ENCODE measurements at regions not wholly inside any gene's neighbourhood (a gene's known extent, or its start where the extent isn't known, plus 50 kb on each side); places are given as distances from the start of the nearest gene placed in this dataset.

DNA sequence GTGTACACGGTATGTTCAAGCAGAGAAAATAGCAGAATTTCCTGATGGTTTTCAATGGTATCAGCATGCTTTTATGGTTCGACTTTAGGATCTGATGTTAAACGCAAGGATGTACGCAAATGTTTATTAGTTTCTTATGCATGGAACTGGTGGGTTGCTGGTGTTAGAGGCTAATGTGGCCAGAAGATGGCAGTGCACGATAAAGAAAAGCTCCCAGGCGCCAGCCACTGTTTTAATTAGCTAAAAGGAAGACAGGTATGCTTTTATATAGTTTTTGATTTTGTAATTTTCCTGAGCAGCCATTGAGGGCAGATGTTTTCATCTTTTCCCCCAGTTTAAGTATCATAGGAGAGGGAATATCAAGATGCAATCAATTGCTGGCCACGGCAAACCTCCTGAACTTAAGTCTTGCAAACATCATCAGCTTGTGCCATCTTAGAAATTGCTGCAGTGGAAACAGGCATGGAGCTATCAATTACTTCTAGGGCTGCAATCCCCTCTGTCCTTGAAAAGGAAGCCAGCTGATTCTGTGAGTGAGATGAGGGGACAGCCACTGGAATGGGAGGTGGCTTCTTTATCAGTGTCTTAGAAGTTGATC is 648.5 kb upstream of the RBFOX1 start:
- no peak overlapping the region for H3K27ac ChIP-seq (ENCODE audit: low read depth in 2 of 2, low read length in 1 of 2)
- no peaks in the 10 kb centered on the region for H3K27me3 ChIP-seq (ENCODE audit: control insufficient read depth in 1 of 2, insufficient read depth in 2 of 2, low read length in 2 of 2)
- H3K36me3 ChIP-seq (ENCODE audit: control insufficient read depth in 2 of 2, insufficient read depth in 2 of 2, low read length in 1 of 2), result no peaks in the 10 kb centered on the region
- no peaks in the 10 kb centered on the region for H3K4me1 ChIP-seq (ENCODE audit: control insufficient read depth in 2 of 2, insufficient read depth in 2 of 2, low read length in 1 of 2)
- 13 to 14% methylated on average over 7 of the region's 7 CpGs for whole genome bisulfite sequencing, 2 donors
- no peak overlapping the region for H3K4me3 ChIP-seq (ENCODE audit: low read depth in 1 of 2, low read length in 2 of 2)
- peaks cover 0 to 2% of the 10 kb centered on the region in 2 donors for H3K9me3 ChIP-seq (ENCODE audit: control insufficient read depth in 2 of 2, insufficient read depth in 1 of 2, low read depth in 1 of 2, low read length in 1 of 2)

- Histone ChIP-seq H3K27ac (ENCODE audit: low read depth in 2 of 2, low read length in 1 of 2) (no peak overlapping the region), H3K9me3 (ENCODE audit: control insufficient read depth in 2 of 2, insufficient read depth in 1 of 2, low read depth in 1 of 2, low read length in 1 of 2) (no peaks in the 10 kb centered on the region), H3K27me3 (ENCODE audit: control insufficient read depth in 1 of 2, insufficient read depth in 2 of 2, low read length in 2 of 2) (no peaks in the 10 kb centered on the region), H3K4me3 (ENCODE audit: low read depth in 1 of 2, low read length in 2 of 2) (no peak overlapping the region), H3K36me3 (ENCODE audit: control insufficient read depth in 2 of 2, insufficient read depth in 2 of 2, low read length in 1 of 2) (no peaks in the 10 kb centered on the region), H3K4me1 (ENCODE audit: control insufficient read depth in 2 of 2, insufficient read depth in 2 of 2, low read length in 1 of 2) (no peaks in the 10 kb centered on the region)
- 51 to 54% methylated on average over 19 of the region's 19 CpGs for WGBS, 2 donors
Observed at GRCh38 chr16:6682142-6682811, 650.4 kb upstream of the RBFOX1 start.

- Histone ChIP-seq H3K9me3 (ENCODE audit: control insufficient read depth in 2 of 2, insufficient read depth in 1 of 2, low read depth in 1 of 2, low read length in 1 of 2) (no peaks in the 10 kb centered on the region), H3K27ac (ENCODE audit: low read depth in 2 of 2, low read length in 1 of 2) (no peak overlapping the region), H3K4me1 (ENCODE audit: control insufficient read depth in 2 of 2, insufficient read depth in 2 of 2, low read length in 1 of 2) (no peaks in the 10 kb centered on the region), H3K27me3 (ENCODE audit: control insufficient read depth in 1 of 2, insufficient read depth in 2 of 2, low read length in 2 of 2) (no peaks in the 10 kb centered on the region), H3K4me3 (ENCODE audit: low read depth in 1 of 2, low read length in 2 of 2) (no peak overlapping the region), H3K36me3 (ENCODE audit: control insufficient read depth in 2 of 2, insufficient read depth in 2 of 2, low read length in 1 of 2) (no peaks in the 10 kb centered on the region)
- 53 to 66% methylated on average over 3 of the region's 3 CpGs for WGBS, 2 donors
Observed at GRCh38 chr16:6678586-6678985, 654.1 kb upstream of the RBFOX1 start.

DNA sequence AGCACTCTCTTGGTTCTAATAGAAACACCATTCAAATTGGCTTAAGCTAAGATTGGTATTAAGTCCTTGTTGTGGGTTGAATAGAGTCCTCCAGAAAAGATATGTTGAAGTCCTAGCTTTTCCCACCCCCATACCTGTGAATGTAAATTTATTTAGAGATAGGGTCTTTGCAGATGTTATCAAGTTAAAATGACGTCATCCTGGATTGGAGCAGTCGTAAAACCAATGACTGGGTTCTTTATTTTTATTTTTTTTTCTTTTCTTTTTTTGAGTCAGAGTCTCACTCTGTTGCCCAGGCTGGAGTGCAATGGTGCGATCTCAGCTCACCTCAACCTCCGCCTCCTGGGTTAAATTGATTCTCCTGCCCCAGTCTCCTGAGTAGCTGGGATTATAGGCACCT is 658.6 kb upstream of the RBFOX1 start:
- WGBS, 2 donors, result 85 to 88% methylated on average over 4 of the region's 4 CpGs
- Histone ChIP-seq H3K27ac (ENCODE audit: low read depth in 2 of 2, low read length in 1 of 2) (no peak overlapping the region), H3K4me1 (ENCODE audit: control insufficient read depth in 2 of 2, insufficient read depth in 2 of 2, low read length in 1 of 2) (no peaks in the 10 kb centered on the region), H3K27me3 (ENCODE audit: control insufficient read depth in 1 of 2, insufficient read depth in 2 of 2, low read length in 2 of 2) (no peaks in the 10 kb centered on the region), H3K36me3 (ENCODE audit: control insufficient read depth in 2 of 2, insufficient read depth in 2 of 2, low read length in 1 of 2) (no peaks in the 10 kb centered on the region), H3K4me3 (ENCODE audit: low read depth in 1 of 2, low read length in 2 of 2) (no peak overlapping the region), H3K9me3 (ENCODE audit: control insufficient read depth in 2 of 2, insufficient read depth in 1 of 2, low read depth in 1 of 2, low read length in 1 of 2) (no peaks in the 10 kb centered on the region)

GRCh38 chr16:6672507-6672906 is 660.1 kb upstream of the RBFOX1 start:
- no peaks in the 10 kb centered on the region for H3K36me3 ChIP-seq (ENCODE audit: control insufficient read depth in 2 of 2, insufficient read depth in 2 of 2, low read length in 1 of 2)
- H3K27ac ChIP-seq (ENCODE audit: low read depth in 2 of 2, low read length in 1 of 2), result no peak overlapping the region
- H3K4me3 ChIP-seq (ENCODE audit: low read depth in 1 of 2, low read length in 2 of 2), result no peak overlapping the region
- 68 to 85% methylated on average over 2 of the region's 2 CpGs for WGBS, 2 donors
- no peaks in the 10 kb centered on the region for H3K9me3 ChIP-seq (ENCODE audit: control insufficient read depth in 2 of 2, insufficient read depth in 1 of 2, low read depth in 1 of 2, low read length in 1 of 2)
- H3K27me3 ChIP-seq (ENCODE audit: control insufficient read depth in 1 of 2, insufficient read depth in 2 of 2, low read length in 2 of 2), result no peaks in the 10 kb centered on the region
- H3K4me1 ChIP-seq (ENCODE audit: control insufficient read depth in 2 of 2, insufficient read depth in 2 of 2, low read length in 1 of 2), result no peaks in the 10 kb centered on the region

GRCh38 chr16:6667393-6667792 is 665.3 kb upstream of the RBFOX1 start:
- H3K9me3 ChIP-seq (ENCODE audit: control insufficient read depth in 2 of 2, insufficient read depth in 1 of 2, low read depth in 1 of 2, low read length in 1 of 2), result no peaks in the 10 kb centered on the region
- 73 to 79% methylated on average over 4 of the region's 4 CpGs for WGBS, 2 donors
- H3K4me1 ChIP-seq (ENCODE audit: control insufficient read depth in 2 of 2, insufficient read depth in 2 of 2, low read length in 1 of 2), result no peaks in the 10 kb centered on the region
- H3K27ac ChIP-seq (ENCODE audit: low read depth in 2 of 2, low read length in 1 of 2), result no peak overlapping the region
- H3K36me3 ChIP-seq (ENCODE audit: control insufficient read depth in 2 of 2, insufficient read depth in 2 of 2, low read length in 1 of 2), result no peaks in the 10 kb centered on the region
- H3K4me3 ChIP-seq (ENCODE audit: low read depth in 1 of 2, low read length in 2 of 2), result no peak overlapping the region
- H3K27me3 ChIP-seq (ENCODE audit: control insufficient read depth in 1 of 2, insufficient read depth in 2 of 2, low read length in 2 of 2), result no peaks in the 10 kb centered on the region

DNA sequence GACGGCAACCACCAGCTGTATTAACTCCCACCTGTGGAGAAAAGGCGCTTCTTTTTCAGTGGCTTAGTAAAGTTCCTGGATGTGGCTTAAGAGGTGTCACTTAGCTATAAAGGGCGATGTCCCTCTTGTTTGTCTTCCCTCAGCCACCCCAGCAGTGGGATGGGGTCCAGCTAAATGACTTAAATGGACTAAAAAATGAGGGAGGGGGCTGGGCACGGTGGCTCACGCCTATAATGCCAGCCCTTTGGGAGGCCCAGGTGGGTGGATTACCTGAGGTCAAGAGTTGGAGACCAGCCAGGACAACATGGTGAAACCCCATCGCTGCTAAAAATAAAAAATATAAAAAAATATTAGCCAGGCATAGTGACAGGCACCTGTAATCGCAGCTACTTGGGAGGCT is 667.5 kb upstream of the RBFOX1 start:
- Histone ChIP-seq H3K27ac (ENCODE audit: low read depth in 2 of 2, low read length in 1 of 2) (no peak overlapping the region), H3K9me3 (ENCODE audit: control insufficient read depth in 2 of 2, insufficient read depth in 1 of 2, low read depth in 1 of 2, low read length in 1 of 2) (no peaks in the 10 kb centered on the region), H3K36me3 (ENCODE audit: control insufficient read depth in 2 of 2, insufficient read depth in 2 of 2, low read length in 1 of 2) (no peaks in the 10 kb centered on the region), H3K27me3 (ENCODE audit: control insufficient read depth in 1 of 2, insufficient read depth in 2 of 2, low read length in 2 of 2) (no peaks in the 10 kb centered on the region), H3K4me3 (ENCODE audit: low read depth in 1 of 2, low read length in 2 of 2) (no peak overlapping the region), H3K4me1 (ENCODE audit: control insufficient read depth in 2 of 2, insufficient read depth in 2 of 2, low read length in 1 of 2) (no peaks in the 10 kb centered on the region)
- WGBS, 2 donors, result 70 to 78% methylated on average over 7 of the region's 7 CpGs

DNA sequence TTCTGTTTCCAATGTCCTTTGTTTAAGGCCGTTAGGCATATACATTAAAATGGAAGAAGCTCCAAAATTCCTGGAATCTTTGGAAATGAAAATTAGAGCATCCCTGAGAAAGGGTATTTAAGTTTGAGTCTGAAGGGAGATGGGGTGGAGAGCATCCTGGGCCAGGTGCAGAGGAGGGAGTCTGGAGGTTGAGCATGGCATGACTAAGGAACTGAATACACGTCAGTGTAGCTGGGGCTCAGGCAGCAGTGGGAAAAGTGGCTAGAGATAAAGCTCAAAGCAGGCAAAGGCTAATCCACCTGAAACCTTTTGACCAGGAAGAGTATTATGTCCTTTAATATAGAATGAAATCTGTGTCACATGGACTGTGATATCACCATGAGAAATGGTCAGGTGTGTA is 669.0 kb upstream of the RBFOX1 start:
- Histone ChIP-seq H3K36me3 (ENCODE audit: control insufficient read depth in 2 of 2, insufficient read depth in 2 of 2, low read length in 1 of 2) (no peaks in the 10 kb centered on the region), H3K9me3 (ENCODE audit: control insufficient read depth in 2 of 2, insufficient read depth in 1 of 2, low read depth in 1 of 2, low read length in 1 of 2) (no peaks in the 10 kb centered on the region), H3K4me3 (ENCODE audit: low read depth in 1 of 2, low read length in 2 of 2) (no peak overlapping the region), H3K27ac (ENCODE audit: low read depth in 2 of 2, low read length in 1 of 2) (no peak overlapping the region), H3K4me1 (ENCODE audit: control insufficient read depth in 2 of 2, insufficient read depth in 2 of 2, low read length in 1 of 2) (no peaks in the 10 kb centered on the region), H3K27me3 (ENCODE audit: control insufficient read depth in 1 of 2, insufficient read depth in 2 of 2, low read length in 2 of 2) (no peaks in the 10 kb centered on the region)
- whole genome bisulfite sequencing, 2 donors, result 40 to 57% methylated on average over 2 of the region's 2 CpGs

DNA sequence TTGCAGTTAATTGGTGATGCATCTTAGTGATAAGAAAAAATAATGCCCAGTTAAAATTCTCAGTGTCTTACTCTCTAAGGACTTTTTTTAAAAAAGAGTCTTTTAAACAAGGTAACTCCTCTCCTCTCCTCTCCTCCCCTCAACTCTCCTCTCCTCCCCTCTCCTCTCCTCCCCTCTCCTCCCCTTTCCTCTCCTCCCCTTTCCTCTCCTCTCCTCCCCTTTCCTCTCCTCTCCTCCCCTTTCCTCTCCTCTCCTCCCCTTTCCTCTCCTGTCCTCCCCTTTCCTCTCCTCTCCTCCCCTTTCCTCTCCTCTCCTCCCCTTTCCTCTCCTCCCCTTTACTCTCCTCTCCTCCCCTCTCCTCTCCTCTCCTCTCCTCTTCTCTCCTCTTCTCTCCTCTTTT is 675.9 kb upstream of the RBFOX1 start:
- Histone ChIP-seq H3K27ac (ENCODE audit: low read depth in 2 of 2, low read length in 1 of 2) (no peak overlapping the region), H3K4me1 (ENCODE audit: control insufficient read depth in 2 of 2, insufficient read depth in 2 of 2, low read length in 1 of 2) (no peaks in the 10 kb centered on the region), H3K9me3 (ENCODE audit: control insufficient read depth in 2 of 2, insufficient read depth in 1 of 2, low read depth in 1 of 2, low read length in 1 of 2) (no peaks in the 10 kb centered on the region), H3K27me3 (ENCODE audit: control insufficient read depth in 1 of 2, insufficient read depth in 2 of 2, low read length in 2 of 2) (no peaks in the 10 kb centered on the region), H3K4me3 (ENCODE audit: low read depth in 1 of 2, low read length in 2 of 2) (no peak overlapping the region), H3K36me3 (ENCODE audit: control insufficient read depth in 2 of 2, insufficient read depth in 2 of 2, low read length in 1 of 2) (no peaks in the 10 kb centered on the region)

GRCh38 chr16:6646891-6647290 is 685.8 kb upstream of the RBFOX1 start:
- no peaks in the 10 kb centered on the region for H3K36me3 ChIP-seq (ENCODE audit: control insufficient read depth in 2 of 2, insufficient read depth in 2 of 2, low read length in 1 of 2)
- H3K9me3 ChIP-seq (ENCODE audit: control insufficient read depth in 2 of 2, insufficient read depth in 1 of 2, low read depth in 1 of 2, low read length in 1 of 2), result no peaks in the 10 kb centered on the region
- 74 to 78% methylated on average over 5 of the region's 5 CpGs for WGBS, 2 donors
- no peak overlapping the region for H3K4me3 ChIP-seq (ENCODE audit: low read depth in 1 of 2, low read length in 2 of 2)
- H3K4me1 ChIP-seq (ENCODE audit: control insufficient read depth in 2 of 2, insufficient read depth in 2 of 2, low read length in 1 of 2), result no peaks in the 10 kb centered on the region
- no peak overlapping the region for H3K27ac ChIP-seq (ENCODE audit: low read depth in 2 of 2, low read length in 1 of 2)
- H3K27me3 ChIP-seq (ENCODE audit: control insufficient read depth in 1 of 2, insufficient read depth in 2 of 2, low read length in 2 of 2), result no peaks in the 10 kb centered on the region

Data from esophagus (tissue), 2 donors.